ENCODE measurements at regions not wholly inside any gene's neighbourhood (a gene's known extent, or its start where the extent isn't known, plus 50 kb on each side); places are given as distances from the start of the nearest gene placed in this dataset.

DNA sequence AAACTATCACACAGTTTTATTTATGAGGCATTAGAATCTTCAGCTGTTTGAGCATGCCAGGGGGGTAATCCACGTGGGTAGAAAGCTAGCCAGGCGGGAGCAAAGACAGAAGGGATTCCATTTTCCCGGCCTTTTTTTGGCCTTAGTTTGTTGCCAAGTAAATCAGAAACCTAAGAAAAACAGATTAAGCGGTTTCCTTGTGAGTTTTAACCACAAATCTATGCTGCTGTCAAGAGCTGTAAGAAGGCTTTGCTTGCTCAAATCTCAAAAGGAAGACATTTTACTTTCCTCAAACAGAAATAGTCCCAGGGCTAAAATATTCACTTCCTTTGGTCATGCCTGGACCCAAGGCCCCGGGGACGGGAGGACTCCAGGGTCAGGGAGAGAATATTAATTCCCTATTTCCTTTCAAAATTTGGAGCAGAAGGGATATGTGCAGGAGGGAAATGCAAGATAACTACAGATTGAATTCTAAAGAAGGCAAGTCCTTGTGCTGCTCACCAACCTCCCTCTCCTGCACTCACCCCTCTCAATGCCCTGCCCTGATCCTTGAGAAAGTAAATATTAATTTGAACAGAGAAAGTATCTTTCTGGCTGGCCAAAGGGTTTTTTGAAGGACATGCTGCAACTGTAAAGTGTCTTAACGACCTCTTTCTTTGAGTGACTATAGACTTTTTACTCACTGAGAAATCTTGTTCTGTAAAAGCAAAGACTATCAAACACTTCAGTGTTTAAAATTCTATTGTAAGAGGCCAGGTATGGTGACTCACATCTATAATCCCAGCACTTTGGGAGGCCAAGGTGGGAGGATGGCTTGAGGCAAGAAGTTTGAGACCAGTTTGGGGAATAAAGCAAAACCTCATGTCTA is 75.7 kb downstream of the HSD17B6 start:
- TF ChIP-seq, protein P1, sequence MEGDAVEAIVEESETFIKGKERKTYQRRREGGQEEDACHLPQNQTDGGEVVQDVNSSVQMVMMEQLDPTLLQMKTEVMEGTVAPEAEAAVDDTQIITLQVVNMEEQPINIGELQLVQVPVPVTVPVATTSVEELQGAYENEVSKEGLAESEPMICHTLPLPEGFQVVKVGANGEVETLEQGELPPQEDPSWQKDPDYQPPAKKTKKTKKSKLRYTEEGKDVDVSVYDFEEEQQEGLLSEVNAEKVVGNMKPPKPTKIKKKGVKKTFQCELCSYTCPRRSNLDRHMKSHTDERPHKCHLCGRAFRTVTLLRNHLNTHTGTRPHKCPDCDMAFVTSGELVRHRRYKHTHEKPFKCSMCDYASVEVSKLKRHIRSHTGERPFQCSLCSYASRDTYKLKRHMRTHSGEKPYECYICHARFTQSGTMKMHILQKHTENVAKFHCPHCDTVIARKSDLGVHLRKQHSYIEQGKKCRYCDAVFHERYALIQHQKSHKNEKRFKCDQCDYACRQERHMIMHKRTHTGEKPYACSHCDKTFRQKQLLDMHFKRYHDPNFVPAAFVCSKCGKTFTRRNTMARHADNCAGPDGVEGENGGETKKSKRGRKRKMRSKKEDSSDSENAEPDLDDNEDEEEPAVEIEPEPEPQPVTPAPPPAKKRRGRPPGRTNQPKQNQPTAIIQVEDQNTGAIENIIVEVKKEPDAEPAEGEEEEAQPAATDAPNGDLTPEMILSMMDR (IDR thresholded peaks at IDR 0.05), result no peak
- TF ChIP-seq POLR2A (IDR thresholded peaks at IDR 0.05) (no peak), EP300 (IDR thresholded peaks at IDR 0.05) (no peak)
